ENCODE measurements at regions not wholly inside any gene's neighbourhood (a gene's known extent, or its start where the extent isn't known, plus 50 kb on each side); places are given as distances from the start of the nearest gene placed in this dataset.

DNA sequence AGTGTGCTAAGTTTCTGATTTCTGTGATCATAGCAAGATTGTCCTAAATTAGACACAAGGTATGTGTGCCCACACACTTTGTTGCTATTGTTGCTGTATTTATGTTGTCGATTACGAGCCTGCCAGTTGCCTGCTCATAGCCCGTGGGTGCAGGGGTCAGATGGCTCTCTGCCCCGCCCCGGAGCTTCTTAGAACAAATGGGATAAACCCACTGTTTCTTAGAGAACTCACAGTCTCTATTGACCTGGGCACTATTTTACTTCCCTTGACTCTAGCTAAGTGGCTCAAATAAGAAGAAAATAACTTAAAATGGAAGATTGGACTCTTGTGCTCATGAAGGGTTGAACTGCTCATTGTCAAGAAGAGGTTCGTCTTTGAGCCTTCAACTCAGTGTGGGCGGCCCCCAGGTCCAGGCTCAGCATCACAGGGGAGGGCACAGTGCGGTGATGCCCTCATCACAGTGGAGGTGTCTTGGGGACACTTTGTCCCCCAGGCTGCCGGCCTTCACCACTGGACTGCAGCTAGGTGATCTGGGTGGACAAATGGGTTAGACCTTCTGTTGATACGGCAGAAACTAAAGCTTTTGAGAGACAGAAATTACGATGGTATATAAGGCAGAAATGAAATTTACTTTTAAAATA is 155.5 kb downstream of the TENT4A start:
- DNase-seq (ENCODE audit: low read depth), result no peak

DNA sequence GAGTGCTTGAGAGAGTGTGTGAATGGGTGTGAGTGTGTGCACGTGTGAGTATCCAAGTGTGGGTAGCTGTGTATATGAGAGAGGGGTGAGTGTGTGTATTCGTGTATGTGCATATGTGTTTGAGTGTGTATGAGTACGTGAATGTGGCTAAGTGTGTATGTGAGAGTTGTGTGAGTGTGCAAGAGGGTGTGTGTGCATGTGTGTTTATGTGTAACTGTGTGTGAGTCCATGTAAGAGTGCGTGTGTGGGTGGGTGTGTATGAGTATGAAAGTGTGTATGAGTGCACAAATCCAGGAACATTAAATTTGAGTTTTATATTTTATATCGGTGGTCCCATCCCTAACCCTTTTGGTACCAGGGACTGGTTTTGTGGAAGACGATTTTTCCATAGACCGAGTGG is 156.4 kb downstream of the TENT4A start:
- no peak for DNase-seq (ENCODE audit: low read depth)

DNA sequence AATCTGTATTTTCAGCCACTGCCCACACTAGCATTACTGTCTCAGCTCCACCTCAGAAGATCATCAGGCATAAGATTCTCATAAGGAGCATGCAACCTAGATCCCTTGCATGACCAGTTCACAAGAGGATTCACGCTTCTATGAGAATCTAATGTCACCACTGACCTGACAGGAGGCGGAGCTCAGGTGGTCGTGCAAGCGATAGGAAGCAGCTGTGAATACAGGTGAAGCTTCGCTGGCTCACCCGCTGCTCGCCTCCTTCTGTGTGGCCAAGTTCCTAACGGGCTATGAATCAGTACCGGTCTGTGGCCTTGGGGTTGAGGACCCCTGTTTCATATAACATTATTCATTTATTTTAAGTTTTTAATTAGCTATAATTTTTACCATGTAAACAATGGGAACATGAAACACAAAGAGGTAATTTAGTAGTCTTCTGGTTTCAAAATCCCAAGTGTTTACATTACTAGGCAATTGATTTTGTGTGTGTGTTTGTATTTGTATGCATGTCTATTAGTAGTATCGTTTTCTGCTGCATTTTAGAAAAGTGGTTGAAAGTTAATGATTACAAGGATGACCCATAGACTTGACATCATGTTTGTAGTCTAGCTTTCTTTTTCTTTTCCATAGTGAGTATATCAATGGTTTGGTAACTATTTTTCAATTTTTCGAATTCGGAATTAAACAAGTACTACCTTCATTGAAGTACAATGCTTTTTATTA is 159.4 kb downstream of the TENT4A start:
- DNase-seq (ENCODE audit: low read depth), result no peak

GRCh38 chr5:6873359-6873758 is 160.1 kb downstream of the TENT4A start:
- no peak for DNase-seq (ENCODE audit: low read depth)

DNA sequence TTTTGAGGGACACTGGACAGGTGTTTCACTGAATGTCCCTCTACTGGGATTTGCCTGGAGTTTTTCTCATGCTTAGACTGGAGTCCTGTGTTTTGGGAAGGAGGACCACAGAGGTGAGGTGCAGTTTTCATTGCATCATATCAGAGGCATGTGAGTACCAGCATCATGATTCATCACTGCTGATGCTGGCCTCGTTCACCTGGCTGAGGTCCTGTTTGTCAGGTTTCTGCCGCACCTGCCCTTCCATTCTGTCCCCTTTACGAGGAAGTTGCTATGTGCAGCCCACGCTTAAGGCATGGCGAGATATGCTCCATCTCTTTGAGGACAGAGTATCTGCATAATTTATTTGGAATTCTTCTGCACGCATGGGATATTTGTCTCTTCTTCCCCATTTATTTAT is 162.1 kb downstream of the TENT4A start:
- DNase-seq (ENCODE audit: low read depth), result no peak

GRCh38 chr5:6877986-6878828 is 165.0 kb downstream of the TENT4A start:
- DNase-seq (ENCODE audit: low read depth), result no peak

DNA sequence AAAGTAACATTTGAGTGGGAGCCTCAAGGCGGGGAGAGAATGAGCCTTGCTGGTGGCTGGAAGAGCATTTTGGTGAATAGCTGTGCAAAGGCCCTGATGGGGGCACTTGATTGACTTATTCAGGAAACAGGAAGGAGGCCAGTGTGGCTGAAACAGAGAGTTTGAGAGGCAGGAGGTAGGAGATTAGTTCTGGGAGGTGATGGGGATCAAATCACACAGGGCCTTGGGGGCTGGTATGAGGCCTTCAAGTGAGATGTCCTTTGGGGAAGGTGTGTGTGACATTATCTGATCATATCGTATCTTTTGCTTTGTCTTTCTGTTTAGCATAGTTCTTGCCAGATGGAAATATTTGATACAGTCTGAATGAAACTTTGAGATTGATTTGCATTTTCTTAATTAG is 172.3 kb downstream of the TENT4A start:
- DNase-seq (ENCODE audit: low read depth), result no peak

DNA sequence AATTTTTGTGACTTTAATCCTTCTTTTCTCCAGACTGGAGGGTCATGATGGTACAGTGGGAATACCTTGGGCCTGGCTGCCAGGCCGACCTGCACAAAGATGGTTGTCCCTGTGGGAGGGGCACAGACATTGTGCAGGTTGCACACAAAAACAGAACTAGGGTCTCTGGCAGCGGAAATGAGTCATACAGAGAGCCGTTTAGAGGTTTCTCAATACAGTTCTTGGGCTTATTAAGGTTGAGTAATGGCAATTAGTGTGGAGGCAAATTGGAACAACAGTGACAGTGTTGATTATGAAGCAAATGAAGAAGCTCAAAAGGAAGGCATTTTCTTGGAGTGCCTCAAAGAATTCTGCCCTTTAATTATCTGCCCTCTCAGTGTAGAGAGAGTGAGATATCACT is 173.6 kb downstream of the TENT4A start:
- DNase-seq (ENCODE audit: low read depth), result no peak

GRCh38 chr5:6889030-6889429 is 175.8 kb downstream of the TENT4A start:
- no peak for DNase-seq (ENCODE audit: low read depth)

DNA sequence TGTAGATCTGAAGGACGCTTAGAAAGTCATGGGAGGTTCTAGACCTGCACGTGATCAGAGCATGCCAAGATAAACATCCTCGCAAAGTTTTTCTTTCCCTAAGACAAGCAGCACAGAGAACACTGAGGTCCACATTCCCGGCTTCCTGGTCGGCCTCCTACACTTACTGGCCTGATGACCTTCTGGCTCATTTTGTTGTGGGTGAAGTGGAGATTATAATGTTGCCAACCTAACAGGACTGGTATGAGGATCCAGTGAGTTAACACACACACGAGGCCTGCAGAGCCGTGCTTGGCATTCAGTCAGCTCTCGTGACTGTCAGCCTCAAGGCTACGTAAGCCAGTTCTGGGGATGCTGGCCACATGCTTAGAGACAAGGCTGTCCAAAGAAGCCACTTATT is 186.0 kb downstream of the TENT4A start:
- peak; percentile 54 for DNase-seq (ENCODE audit: low read depth)

DNA sequence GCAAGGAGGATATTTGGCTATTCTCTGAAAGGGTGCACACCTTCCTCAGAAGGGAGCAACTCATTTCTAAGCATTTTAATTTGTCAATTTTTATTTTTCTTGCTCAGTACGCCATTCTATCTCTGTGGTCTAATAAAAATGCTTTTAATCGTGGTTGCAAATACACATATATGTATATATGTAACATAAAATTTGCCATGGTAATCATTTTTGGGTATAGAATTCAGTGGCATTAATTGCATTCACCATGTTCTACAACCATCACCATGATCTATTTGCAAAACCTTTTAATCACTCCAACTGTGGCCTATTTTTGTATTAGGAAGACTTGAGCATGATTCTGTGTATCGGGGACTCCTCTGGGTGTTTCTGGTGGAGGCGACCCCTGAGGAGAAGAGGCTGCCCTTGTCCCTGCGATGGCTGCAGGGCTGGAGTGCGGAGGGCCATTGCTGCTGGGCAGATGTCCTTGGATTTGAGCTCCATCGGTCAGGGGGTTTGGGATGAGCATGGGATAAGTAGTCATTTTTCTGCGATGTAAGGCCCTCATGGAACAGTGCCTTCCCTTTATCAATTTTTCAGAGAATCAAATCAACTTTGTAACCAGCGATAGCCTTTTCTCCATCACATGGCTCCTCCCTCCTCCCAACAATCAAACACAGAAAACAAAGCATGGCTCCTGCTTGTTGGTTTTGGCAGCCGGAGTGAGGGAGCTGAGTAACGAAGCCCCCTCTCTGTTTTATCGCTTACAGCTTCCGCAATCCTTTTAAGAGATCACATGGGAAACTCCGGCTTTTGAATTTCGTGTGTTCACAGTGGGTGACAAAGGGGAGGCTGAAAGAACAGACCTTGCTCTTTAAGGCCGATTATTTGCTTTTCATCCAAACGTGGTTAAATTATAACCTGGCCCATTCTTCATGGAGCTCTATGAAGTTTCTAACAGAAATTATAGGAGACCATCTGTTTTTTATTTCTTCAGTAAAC is 187.3 kb downstream of the TENT4A start:
- DNase-seq (ENCODE audit: low read depth), result peak; percentile 76

DNA sequence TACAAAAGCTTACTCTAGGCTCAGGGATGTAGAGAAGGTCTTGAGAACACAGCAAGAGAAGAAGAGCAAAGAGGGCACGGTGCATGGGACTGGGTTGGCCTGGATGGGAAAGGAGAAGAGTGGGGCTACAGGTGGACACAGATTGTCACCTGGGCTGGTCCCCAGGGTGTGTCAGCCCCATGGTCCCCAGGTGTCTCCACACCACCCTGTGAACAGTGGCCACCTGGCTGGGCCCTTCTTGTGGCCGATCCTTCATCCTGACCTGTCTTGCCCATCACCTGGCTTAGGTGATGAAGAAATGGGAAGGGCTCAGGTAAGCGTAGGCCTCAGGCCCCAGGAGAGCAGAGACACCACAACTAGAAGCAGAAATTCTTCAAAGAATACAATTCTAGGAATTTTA is 188.9 kb downstream of the TENT4A start:
- DNase-seq (ENCODE audit: low read depth), result no peak

DNA sequence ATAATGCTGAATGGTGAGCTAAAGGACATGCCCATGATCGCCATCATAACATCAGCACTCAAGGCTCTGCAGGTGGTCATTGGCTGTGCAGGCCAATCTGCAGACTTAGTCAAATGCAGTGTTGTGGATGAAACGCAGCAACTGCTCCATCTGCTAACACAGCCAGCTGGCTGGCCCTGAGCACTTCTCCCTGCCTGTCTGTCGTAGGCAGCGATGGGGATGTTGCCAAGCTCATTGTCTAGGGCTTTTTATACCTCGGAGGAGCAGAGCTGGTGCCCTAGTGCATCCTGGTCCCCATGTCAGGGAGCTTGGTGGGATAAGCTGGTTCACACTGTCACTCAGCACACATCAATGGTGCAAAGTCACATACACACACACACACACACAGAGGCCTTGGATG is 189.4 kb downstream of the TENT4A start:
- DNase-seq (ENCODE audit: low read depth), result no peak

GRCh38 chr5:6903934-6904333 is 190.7 kb downstream of the TENT4A start:
- no peak for DNase-seq (ENCODE audit: low read depth)

DNA sequence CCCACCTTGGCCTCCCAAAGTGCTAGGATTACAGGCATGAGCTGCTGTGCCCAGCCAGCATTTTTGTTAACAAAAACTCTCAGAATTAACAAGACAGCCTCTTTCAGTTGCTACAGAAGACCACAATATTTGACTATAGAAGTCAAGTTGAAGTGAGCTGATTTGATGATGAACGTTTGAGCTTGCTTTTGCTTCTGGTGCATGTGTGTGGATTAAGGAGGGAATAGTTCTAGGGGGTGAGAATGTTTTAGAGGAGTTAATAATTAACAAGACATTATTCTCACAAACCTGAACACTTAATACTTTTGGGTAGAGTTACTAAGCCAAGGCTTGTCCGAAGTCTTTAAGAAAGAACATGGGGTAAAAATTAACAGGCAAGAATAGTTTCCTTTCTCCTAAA is 191.6 kb downstream of the TENT4A start:
- DNase-seq (ENCODE audit: low read depth), result no peak

GRCh38 chr5:6905423-6905822 is 192.2 kb downstream of the TENT4A start:
- DNase-seq (ENCODE audit: low read depth), result no peak

GRCh38 chr5:6905883-6906282 is 192.7 kb downstream of the TENT4A start:
- peak; percentile 48 for DNase-seq (ENCODE audit: low read depth)

GRCh38 chr5:6907320-6907918 is 194.2 kb downstream of the TENT4A start:
- DNase-seq (ENCODE audit: low read depth), result peak; percentile 28

- no peak for DNase-seq (ENCODE audit: low read depth)
These were observed 196.7 kb downstream of the TENT4A start for GRCh38 chr5:6909901-6910300.

- no peak for DNase-seq (ENCODE audit: low read depth)
These were observed 197.7 kb downstream of the TENT4A start for GRCh38 chr5:6910950-6911349.

DNA sequence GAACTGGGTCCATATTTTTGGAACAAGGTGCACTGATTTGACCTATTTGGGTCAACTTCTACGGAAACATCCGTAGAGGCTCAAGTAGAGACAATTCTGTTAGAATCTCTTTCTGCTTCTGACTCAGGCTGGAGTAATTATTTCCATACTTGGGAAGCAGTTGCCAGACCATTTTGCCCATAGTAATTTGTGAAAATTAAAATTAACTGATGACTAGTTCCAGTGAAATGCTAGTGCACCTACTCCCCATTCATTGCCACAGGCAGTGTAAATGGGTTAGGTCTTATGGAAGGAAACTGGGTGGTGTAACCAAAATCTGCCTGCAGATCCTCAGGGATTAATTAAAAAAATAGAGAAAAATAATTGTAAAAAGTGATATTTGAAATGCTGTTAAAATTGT is 201.1 kb downstream of the TENT4A start:
- DNase-seq (ENCODE audit: low read depth), result peak; percentile 28

Data from Daoy (cell line).